HCT116 (cell line): ENCODE measurements at regions not wholly inside any gene's neighbourhood (a gene's known extent, or its start where the extent isn't known, plus 50 kb on each side); places are given as distances from the start of the nearest gene placed in this dataset.

ENCODE experiments used
- EZH2 ChIP-seq: fragments of 200-600 bp; sonication (generic); IDR thresholded peaks from 2 replicates; pipeline ENCODE4 v1.6.1; 2017; ENCODE audit warnings: antibody characterized with exemption, mixed run types
- JUND ChIP-seq: IDR thresholded peaks from 2 replicates; pipeline ENCODE4 v1.6.1; 2012
- POLR2A ChIP-seq: IDR thresholded peaks from 2 replicates; pipeline ENCODE4 v1.7.0; 2011; ENCODE audit warnings: borderline replicate concordance; ENCODE audit not compliant: insufficient read depth, insufficient read length; ENCODE audit errors: extremely low read depth
- POLR2AphosphoS5 ChIP-seq: IDR thresholded peaks from 2 replicates; pipeline ENCODE4 v1.6.1; 2011; ENCODE audit warnings: mild to moderate bottlenecking, low read depth, low read length, moderate library complexity
- RAD21 ChIP-seq: IDR thresholded peaks from 2 replicates; pipeline ENCODE4 v1.6.1; 2012; ENCODE audit warnings: low read depth, mild to moderate bottlenecking
- TF ChIP-seq, protein P1 (sequence below), 3 experiments: fragments of 200-600 bp in 1 of 3; sonication (generic) in 1 of 3; IDR thresholded peaks in 2 of 3; conservative IDR thresholded peaks in 1 of 3; 2 replicates each; pipeline ENCODE4 v1.5.1; 2012 to 2017; ENCODE audit warnings: low read depth in 2 of 3, low read length in 2 of 3, antibody characterized with exemption in 1 of 3, borderline replicate concordance in 1 of 3, control low read depth in 1 of 3, mild to moderate bottlenecking in 1 of 3, mixed read lengths in 1 of 3, mixed run types in 1 of 3, moderate library complexity in 1 of 3; ENCODE audit not compliant: insufficient read depth in 1 of 3

DNA sequence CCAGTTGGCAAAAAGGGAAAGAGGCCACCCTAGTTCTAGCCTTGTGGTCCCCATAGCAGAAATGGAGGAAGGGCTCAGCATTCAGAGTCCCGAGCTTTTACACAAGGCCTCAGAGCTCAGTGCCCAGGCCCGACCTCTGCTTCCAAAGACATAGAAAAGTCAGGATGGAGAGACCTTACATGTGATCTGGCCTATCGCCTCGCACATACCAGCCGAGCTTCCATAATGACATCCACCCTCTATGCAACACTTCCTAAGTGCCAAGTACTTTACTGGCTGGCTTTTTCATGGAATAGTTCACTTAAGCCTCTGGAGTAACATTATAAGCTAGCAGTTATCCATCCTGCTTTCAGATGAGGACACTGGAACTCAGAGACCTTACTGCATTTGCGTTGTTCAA lies 275.9 kb downstream of the FAM43A start:
- TF ChIP-seq EZH2: no peak
- TF ChIP-seq POLR2AphosphoS5: no peak
- TF ChIP-seq RAD21: no peak
- TF ChIP-seq POLR2A: no peak
- TF ChIP-seq, protein P1, sequence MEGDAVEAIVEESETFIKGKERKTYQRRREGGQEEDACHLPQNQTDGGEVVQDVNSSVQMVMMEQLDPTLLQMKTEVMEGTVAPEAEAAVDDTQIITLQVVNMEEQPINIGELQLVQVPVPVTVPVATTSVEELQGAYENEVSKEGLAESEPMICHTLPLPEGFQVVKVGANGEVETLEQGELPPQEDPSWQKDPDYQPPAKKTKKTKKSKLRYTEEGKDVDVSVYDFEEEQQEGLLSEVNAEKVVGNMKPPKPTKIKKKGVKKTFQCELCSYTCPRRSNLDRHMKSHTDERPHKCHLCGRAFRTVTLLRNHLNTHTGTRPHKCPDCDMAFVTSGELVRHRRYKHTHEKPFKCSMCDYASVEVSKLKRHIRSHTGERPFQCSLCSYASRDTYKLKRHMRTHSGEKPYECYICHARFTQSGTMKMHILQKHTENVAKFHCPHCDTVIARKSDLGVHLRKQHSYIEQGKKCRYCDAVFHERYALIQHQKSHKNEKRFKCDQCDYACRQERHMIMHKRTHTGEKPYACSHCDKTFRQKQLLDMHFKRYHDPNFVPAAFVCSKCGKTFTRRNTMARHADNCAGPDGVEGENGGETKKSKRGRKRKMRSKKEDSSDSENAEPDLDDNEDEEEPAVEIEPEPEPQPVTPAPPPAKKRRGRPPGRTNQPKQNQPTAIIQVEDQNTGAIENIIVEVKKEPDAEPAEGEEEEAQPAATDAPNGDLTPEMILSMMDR (IDR thresholded peaks at IDR 0.05 in 2 of 3, conservative IDR thresholded peaks at IDR 0.05 in 1 of 3; ENCODE audit: borderline replicate concordance in 1 of 3, insufficient read depth in 1 of 3, low read depth in 2 of 3, low read length in 2 of 3): no peak
- TF ChIP-seq JUND: no peak
